ENCODE measurements at regions not wholly inside any gene's neighbourhood (a gene's known extent, or its start where the extent isn't known, plus 50 kb on each side); places are given as distances from the start of the nearest gene placed in this dataset.

GRCh38 chr2:150309311-150310080 lies 178.0 kb downstream of the RND3 start:
- DNase-seq: no peak

- no peak for DNase-seq
Observed at GRCh38 chr2:150307258-150307657, 180.2 kb downstream of the RND3 start.

GRCh38 chr2:150303281-150303680 lies 184.2 kb downstream of the RND3 start:
- DNase-seq: no peak

GRCh38 chr2:150298571-150299305 lies 188.7 kb downstream of the RND3 start:
- DNase-seq: no peak

- DNase-seq: no peak
Observed at GRCh38 chr2:150296770-150297546, 190.5 kb downstream of the RND3 start.

- DNase-seq: no peak
Observed at GRCh38 chr2:150295544-150295943, 191.9 kb downstream of the RND3 start.

- no peak for DNase-seq
Observed at GRCh38 chr2:150293771-150294170, 193.7 kb downstream of the RND3 start.

- no peak for DNase-seq
Observed at GRCh38 chr2:150292807-150293206, 194.7 kb downstream of the RND3 start.

GRCh38 chr2:150292192-150292591 lies 195.3 kb downstream of the RND3 start:
- DNase-seq: no peak

- DNase-seq: no peak
Observed at GRCh38 chr2:150286730-150287362, 200.6 kb downstream of the RND3 start.

- DNase-seq: no peak
Observed at GRCh38 chr2:150284116-150284515, 203.4 kb downstream of the RND3 start.

- DNase-seq: no peak
Observed at GRCh38 chr2:150282771-150283371, 204.6 kb downstream of the RND3 start.

GRCh38 chr2:150282357-150282756 lies 205.1 kb downstream of the RND3 start:
- no peak for DNase-seq

GRCh38 chr2:150280231-150280630 lies 207.2 kb downstream of the RND3 start:
- no peak for DNase-seq

GRCh38 chr2:150279686-150280085 lies 207.8 kb downstream of the RND3 start:
- DNase-seq: no peak

GRCh38 chr2:150276737-150277136 lies 210.7 kb downstream of the RND3 start:
- DNase-seq: no peak

GRCh38 chr2:150274108-150274507 lies 213.4 kb downstream of the RND3 start:
- DNase-seq: no peak

GRCh38 chr2:150271952-150272802 lies 215.3 kb downstream of the RND3 start:
- DNase-seq: peak; percentile 21

- DNase-seq: no peak
Observed at GRCh38 chr2:150267651-150268415, 219.6 kb downstream of the RND3 start.

GRCh38 chr2:150266931-150267330 lies 220.5 kb downstream of the RND3 start:
- no peak for DNase-seq

GRCh38 chr2:150264442-150264841 lies 223.0 kb downstream of the RND3 start:
- DNase-seq: no peak

All from T1000 (cell line).